Endothelial cell of umbilical vein (primary cell): ENCODE measurements at regions not wholly inside any gene's neighbourhood (a gene's known extent, or its start where the extent isn't known, plus 50 kb on each side); places are given as distances from the start of the nearest gene placed in this dataset.

Experiments used
- GATA2 ChIP-seq: IDR thresholded peaks from 2 replicates; pipeline ENCODE4 v1.7.0; 2011; ENCODE audit warnings: low read depth, mild to moderate bottlenecking, moderate library complexity, mixed read lengths, low read length; ENCODE audit not compliant: insufficient read length, insufficient read depth
- MAX ChIP-seq: IDR thresholded peaks from 2 replicates; pipeline ENCODE4 v1.6.1; 2011; ENCODE audit not compliant: insufficient read depth, insufficient read length
- MYC ChIP-seq: IDR thresholded peaks from one replicate; pipeline ENCODE4 v1.6.1; 2011; ENCODE audit warnings: mild to moderate bottlenecking, low read depth, low read length
- POLR2A ChIP-seq: IDR thresholded peaks from 2 replicates; pipeline ENCODE4 v1.6.1; 2012; ENCODE audit warnings: low read depth, mild to moderate bottlenecking, control low read depth, low read length
- POLR2AphosphoS5 ChIP-seq: IDR thresholded peaks from 2 replicates; pipeline ENCODE4 v1.6.1; 2012; ENCODE audit warnings: low read depth, mild to moderate bottlenecking, control low read depth, low read length, moderate library complexity; ENCODE audit not compliant: insufficient read depth
- TF ChIP-seq, protein P1 (sequence below), 2 donors: IDR thresholded peaks; 1 replicate in 1 of 2; 2 replicates in 1 of 2; pipeline ENCODE4 v1.5.1; 2011; ENCODE audit warnings: low read length in 2 of 2, mild to moderate bottlenecking in 2 of 2, moderate library complexity in 2 of 2, control low read depth in 1 of 2, inconsistent platforms in 1 of 2, low read depth in 1 of 2; ENCODE audit not compliant: insufficient read depth in 1 of 2; ENCODE audit errors: extremely low read depth in 1 of 2

DNA sequence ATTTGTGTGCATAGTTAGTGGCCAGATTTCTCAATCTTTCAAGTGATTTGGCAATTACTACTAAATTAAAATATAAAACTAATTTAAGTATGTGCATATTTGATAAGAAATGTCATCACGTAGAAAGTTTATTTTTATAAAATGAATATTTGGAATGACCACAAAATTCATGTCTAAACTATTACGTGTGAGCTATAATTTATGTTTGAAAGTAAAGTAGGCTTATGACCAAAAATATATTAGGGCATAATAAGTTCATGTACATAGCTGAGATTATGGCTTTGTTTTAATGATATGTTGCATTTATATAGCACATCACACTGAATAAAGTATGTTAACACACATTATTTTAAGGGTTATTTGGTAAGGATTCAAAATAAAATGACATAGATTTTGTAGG lies 1532.6 kb downstream of the C4orf33 start:
- TF ChIP-seq POLR2A (no peak), MYC (no peak), MAX (no peak), POLR2AphosphoS5 (no peak), GATA2 (no peak)
- TF ChIP-seq, protein P1, sequence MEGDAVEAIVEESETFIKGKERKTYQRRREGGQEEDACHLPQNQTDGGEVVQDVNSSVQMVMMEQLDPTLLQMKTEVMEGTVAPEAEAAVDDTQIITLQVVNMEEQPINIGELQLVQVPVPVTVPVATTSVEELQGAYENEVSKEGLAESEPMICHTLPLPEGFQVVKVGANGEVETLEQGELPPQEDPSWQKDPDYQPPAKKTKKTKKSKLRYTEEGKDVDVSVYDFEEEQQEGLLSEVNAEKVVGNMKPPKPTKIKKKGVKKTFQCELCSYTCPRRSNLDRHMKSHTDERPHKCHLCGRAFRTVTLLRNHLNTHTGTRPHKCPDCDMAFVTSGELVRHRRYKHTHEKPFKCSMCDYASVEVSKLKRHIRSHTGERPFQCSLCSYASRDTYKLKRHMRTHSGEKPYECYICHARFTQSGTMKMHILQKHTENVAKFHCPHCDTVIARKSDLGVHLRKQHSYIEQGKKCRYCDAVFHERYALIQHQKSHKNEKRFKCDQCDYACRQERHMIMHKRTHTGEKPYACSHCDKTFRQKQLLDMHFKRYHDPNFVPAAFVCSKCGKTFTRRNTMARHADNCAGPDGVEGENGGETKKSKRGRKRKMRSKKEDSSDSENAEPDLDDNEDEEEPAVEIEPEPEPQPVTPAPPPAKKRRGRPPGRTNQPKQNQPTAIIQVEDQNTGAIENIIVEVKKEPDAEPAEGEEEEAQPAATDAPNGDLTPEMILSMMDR (IDR thresholded peaks at IDR 0.05; ENCODE audit: extremely low read depth in 1 of 2, insufficient read depth in 1 of 2, low read depth in 1 of 2, low read length in 2 of 2): no peak
